NOMO-1 treated with DMSO at 0.1 percent for 48 hours (cell line): ENCODE measurements at regions not wholly inside any gene's neighbourhood (a gene's known extent, or its start where the extent isn't known, plus 50 kb on each side); places are given as distances from the start of the nearest gene placed in this dataset.
"Not testable (repeated sequence)": the region's sequence is repeated elsewhere in the genome, so short reads cannot be mapped to it uniquely, and the experiment has no call there.

Source experiments
- DNase-seq: peaks from one replicate; lab custom pipeline; 2025; ENCODE audit not compliant: unreplicated experiment; lab: John Stamatoyannopoulos, UW

- DNase-seq, result no peak
These were observed 520.5 kb upstream of the NR3C2 start for GRCh38 chr4:148962539-148963290.

DNA sequence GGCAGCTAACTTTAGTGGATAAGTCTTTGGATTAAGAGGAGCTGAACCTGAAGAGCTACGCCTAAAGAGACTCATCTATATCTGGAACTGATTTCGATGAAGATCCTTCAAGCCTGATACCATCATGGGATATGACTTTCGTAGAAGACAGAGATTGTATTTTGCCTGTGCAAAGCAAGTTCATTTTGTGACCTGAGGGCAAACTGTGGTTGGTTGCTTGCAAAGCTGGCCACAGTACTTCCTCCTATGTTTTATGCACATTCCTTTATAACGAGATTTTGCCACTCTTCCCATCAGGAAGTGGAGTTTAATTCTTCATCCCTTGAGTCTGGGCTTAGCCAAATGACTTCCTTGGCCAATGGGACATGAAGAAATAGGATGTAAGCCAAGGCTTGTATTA is 519.3 kb upstream of the NR3C2 start:
- no peak for DNase-seq

GRCh38 chr4:148958317-148958716 is 516.1 kb upstream of the NR3C2 start:
- no peak for DNase-seq

DNA sequence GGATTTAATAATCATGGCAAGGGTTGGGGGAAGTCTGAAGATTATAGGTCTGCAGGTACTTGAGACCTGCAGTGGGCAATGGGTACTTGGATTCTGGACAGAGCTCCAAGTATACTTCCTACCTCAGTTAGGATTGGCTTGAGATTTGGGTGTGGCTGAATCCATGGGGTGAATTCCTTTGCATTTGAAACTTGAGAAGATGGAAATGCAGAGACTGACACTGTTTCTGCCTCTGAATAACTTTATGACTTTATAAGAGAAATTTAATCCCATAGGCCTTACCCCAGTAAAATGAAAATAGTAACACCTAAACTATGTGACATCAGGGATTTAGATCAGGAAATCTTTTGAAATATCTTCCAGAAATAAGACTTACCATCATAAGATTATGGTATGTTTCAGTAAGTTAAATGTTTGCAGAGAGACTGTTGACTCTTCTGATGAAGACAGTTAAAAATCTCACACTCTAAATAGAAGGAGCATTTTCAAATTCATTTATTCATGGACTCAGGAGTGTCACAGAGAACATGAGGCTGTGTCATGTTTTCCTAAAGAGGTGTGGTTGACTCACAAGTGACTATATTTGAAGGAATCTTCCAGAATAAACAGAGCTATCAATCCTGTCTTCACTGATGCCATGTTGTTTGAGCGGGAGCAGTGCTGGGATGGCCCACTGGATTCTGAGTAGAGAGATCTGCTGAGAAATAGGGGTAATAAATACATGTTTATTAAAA is 513.5 kb upstream of the NR3C2 start:
- no peak for DNase-seq

GRCh38 chr4:148954011-148954749 is 512.0 kb upstream of the NR3C2 start:
- no peak for DNase-seq

- no peak for DNase-seq
These were observed 509.1 kb upstream of the NR3C2 start for GRCh38 chr4:148951346-148951745.

GRCh38 chr4:148946271-148946670 is 504.1 kb upstream of the NR3C2 start:
- no peak for DNase-seq

- DNase-seq, result no peak
These were observed 502.6 kb upstream of the NR3C2 start for GRCh38 chr4:148944839-148945219.

GRCh38 chr4:148944136-148944838 is 502.1 kb upstream of the NR3C2 start:
- DNase-seq, result no peak

GRCh38 chr4:148934926-148935578 is 492.8 kb upstream of the NR3C2 start:
- no peak for DNase-seq

DNA sequence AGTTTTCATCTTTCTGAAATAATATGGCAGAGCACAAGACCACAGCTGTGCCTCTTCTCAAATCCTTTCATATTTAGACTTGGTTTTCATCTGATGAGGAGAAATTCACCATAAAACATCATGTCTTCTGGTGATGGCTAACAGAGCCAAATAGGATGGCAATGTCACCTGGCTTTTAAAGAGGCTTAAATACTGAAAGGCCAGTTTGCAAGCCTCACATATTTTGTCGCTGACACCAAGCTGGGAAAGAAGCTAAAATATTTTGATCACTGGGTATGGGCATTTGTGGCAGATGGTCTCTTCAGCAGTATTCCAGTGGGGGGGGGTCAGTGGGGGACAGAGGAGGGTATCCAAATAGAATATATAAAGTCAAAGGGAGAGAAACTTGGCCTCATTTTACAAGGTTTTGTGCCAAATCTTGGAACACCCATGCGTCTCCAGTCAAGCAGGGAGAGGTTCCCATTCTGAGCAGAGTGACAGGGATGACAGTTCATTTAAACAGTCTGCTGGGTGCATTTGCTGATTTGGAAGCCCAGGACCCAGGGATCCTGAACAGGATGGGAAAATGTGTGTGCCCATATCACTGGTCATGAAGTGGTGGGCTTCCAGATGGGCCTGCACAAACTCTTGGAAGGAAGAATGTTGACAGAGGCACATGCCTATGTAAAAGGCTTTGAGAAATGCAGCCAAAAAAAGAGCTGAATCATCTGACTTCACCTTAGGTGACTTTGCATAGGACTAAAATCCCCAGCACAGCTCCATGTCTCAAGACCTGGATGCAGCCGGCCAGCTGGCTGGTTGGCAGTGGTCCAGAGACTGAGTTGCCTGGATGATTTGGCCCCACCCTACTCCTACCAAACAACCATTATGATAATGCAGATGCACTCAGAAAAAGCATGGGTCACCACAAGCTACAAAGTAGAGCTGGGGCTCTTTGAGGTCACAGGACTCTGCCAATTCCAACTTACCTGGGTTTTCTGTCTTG is 484.4 kb upstream of the NR3C2 start:
- no peak for DNase-seq

GRCh38 chr4:148923881-148924280 is 481.7 kb upstream of the NR3C2 start:
- DNase-seq, result no peak

DNA sequence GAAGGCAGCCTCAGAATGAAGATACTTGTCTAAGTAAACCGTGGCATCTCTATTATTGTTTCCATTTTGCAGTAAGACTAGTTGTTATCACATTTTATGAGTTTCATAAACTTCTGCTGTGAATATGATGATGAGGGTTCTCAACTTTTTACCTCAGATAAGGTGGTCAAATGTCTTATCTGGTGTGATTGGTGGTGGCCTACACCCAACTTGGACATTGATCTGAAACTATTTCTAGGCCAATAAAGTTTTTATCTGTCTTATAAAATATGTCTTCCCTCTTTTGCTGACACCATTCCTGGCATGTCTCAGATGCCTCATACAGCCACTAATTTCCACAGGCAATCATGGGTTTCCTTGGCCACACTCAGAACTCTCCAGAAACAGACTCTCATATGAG is 480.3 kb upstream of the NR3C2 start:
- no peak for DNase-seq

- no peak for DNase-seq
These were observed 472.5 kb upstream of the NR3C2 start for GRCh38 chr4:148914734-148915133.

- no peak for DNase-seq
These were observed 472.1 kb upstream of the NR3C2 start for GRCh38 chr4:148914301-148914700.

DNA sequence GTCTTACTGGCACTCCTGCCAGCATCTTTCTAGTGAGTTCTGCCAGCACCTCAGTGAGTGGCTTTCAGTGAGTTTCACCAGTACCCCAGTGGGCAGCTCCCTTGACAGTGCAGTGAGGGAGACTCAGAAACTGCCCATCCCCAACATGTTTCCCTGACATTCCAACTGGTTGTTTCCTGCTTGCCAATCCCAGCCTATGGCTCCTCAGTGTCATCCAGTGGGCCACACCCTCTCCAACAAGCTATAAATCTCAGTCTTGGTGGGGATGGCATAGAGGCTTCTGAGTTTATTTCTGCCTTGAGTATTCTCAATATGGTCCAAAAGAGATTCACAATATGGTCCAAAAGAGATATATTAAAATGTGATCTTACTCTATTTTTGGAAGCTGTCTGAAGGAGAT is 461.2 kb upstream of the NR3C2 start:
- no peak for DNase-seq

- no peak for DNase-seq
These were observed 459.0 kb upstream of the NR3C2 start for GRCh38 chr4:148901075-148901705.

GRCh38 chr4:148898139-148898538 is 455.9 kb upstream of the NR3C2 start:
- DNase-seq, result not testable (repeated sequence)

- no peak for DNase-seq
These were observed 450.9 kb upstream of the NR3C2 start for GRCh38 chr4:148893095-148893494.
